Activated CD4-positive, alpha-beta T cell treated with anti-CD3 and anti-CD28 coated beads, Interleukin-2, Interleukin-4, amounts not matched to agents 100 ng/mL and 50 ng/mL, durations not matched to agents 16 hours and 8 hours (primary cell): ENCODE measurements at regions not wholly inside any gene's neighbourhood (a gene's known extent, or its start where the extent isn't known, plus 50 kb on each side); places are given as distances from the start of the nearest gene placed in this dataset.

ENCODE experiments used
- DNase-seq: peaks from one replicate; pipeline ENCODE4 v3.0.0-alpha.2; 2020; ENCODE audit warnings: low spot score

GRCh38 chr15:62913246-62913645 is 129.3 kb upstream of the TPM1 start:
- DNase-seq = no peak

- DNase-seq = no peak
Measured at GRCh38 chr15:62914461-62915079, 128.0 kb upstream of the TPM1 start.

GRCh38 chr15:62920682-62921502 is 121.7 kb upstream of the TPM1 start:
- DNase-seq = no peak

GRCh38 chr15:62922514-62922913 is 120.0 kb upstream of the TPM1 start:
- DNase-seq = no peak

GRCh38 chr15:62925875-62926274 is 116.7 kb upstream of the TPM1 start:
- no peak for DNase-seq

GRCh38 chr15:62927196-62927595 is 115.4 kb upstream of the TPM1 start:
- DNase-seq = no peak

GRCh38 chr15:62927836-62928235 is 114.7 kb upstream of the TPM1 start:
- DNase-seq = no peak

- no peak for DNase-seq
Measured at GRCh38 chr15:62928242-62928999, 114.1 kb upstream of the TPM1 start.

- no peak for DNase-seq
Measured at GRCh38 chr15:62929000-62929357, 113.6 kb upstream of the TPM1 start.

GRCh38 chr15:62931650-62932049 is 110.9 kb upstream of the TPM1 start:
- no peak for DNase-seq

GRCh38 chr15:62932436-62932835 is 110.1 kb upstream of the TPM1 start:
- DNase-seq = no peak

- DNase-seq = no peak
Measured at GRCh38 chr15:62933386-62933785, 109.2 kb upstream of the TPM1 start.

- no peak for DNase-seq
Measured at GRCh38 chr15:62934236-62934971, 108.1 kb upstream of the TPM1 start.

GRCh38 chr15:62935300-62936081 is 107.1 kb upstream of the TPM1 start:
- DNase-seq = no peak

GRCh38 chr15:62938825-62939224 is 103.7 kb upstream of the TPM1 start:
- peak; percentile 5 for DNase-seq

GRCh38 chr15:62940093-62940754 is 102.3 kb upstream of the TPM1 start:
- DNase-seq = no peak

GRCh38 chr15:62940755-62941361 is 101.7 kb upstream of the TPM1 start:
- DNase-seq = peak; percentile 50

- no peak for DNase-seq
Measured at GRCh38 chr15:62941699-62942098, 100.8 kb upstream of the TPM1 start.

- no peak for DNase-seq
Measured at GRCh38 chr15:62942428-62942827, 100.1 kb upstream of the TPM1 start.

GRCh38 chr15:62945063-62945462 is 97.5 kb upstream of the TPM1 start:
- no peak for DNase-seq

- DNase-seq = no peak
Measured at GRCh38 chr15:62945760-62946159, 96.8 kb upstream of the TPM1 start.
